NT2/D1 (cell line): ENCODE measurements at regions not wholly inside any gene's neighbourhood (a gene's known extent, or its start where the extent isn't known, plus 50 kb on each side); places are given as distances from the start of the nearest gene placed in this dataset.

Source experiments
- SUZ12 ChIP-seq: IDR thresholded peaks from 2 replicates; pipeline ENCODE4 v1.6.1; 2011; ENCODE audit not compliant: insufficient read length, insufficient read depth; ENCODE audit errors: extremely low read depth
- ZNF274 ChIP-seq: IDR thresholded peaks from 2 replicates; pipeline ENCODE4 v1.6.1; 2011; ENCODE audit warnings: mild to moderate bottlenecking, low read depth, low read length

- TF ChIP-seq ZNF274 (no peak), SUZ12 (no peak)
Observed at GRCh38 chr21:17432732-17433057, 80.1 kb upstream of the CXADR start.
